LNCAP (cell line): ENCODE measurements at regions not wholly inside any gene's neighbourhood (a gene's known extent, or its start where the extent isn't known, plus 50 kb on each side); places are given as distances from the start of the nearest gene placed in this dataset.

Experiments used
- TF ChIP-seq, protein P1 (sequence below): fragments of 450-650 bp; IDR thresholded peaks from 2 replicates; pipeline ENCODE4 v1.5.1; 2017; ENCODE audit warnings: mild to moderate bottlenecking

DNA sequence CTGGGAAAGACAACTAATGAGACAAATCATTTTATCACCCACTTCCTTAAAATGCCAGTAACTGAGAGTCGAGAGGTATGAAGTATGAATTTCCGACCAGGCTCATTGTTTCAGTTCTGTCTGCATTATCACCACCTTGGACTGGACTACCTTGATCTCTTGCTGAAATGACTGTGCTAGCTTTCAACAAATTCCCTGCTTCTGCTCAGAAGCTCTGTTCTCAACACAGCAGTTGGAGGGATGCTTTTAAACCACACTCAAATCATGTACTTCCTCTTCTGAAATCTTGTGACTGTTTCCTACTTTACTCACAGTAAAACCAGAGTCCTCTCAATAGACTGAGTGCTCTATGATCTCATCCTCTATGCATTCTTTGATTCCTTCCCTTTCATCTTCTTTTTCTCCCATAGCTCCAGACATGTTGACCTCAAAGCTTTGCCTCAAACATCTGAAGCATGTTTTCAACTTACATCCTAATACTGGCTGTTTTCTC is 195.8 kb downstream of the KCNJ2 start:
- TF ChIP-seq, protein P1, sequence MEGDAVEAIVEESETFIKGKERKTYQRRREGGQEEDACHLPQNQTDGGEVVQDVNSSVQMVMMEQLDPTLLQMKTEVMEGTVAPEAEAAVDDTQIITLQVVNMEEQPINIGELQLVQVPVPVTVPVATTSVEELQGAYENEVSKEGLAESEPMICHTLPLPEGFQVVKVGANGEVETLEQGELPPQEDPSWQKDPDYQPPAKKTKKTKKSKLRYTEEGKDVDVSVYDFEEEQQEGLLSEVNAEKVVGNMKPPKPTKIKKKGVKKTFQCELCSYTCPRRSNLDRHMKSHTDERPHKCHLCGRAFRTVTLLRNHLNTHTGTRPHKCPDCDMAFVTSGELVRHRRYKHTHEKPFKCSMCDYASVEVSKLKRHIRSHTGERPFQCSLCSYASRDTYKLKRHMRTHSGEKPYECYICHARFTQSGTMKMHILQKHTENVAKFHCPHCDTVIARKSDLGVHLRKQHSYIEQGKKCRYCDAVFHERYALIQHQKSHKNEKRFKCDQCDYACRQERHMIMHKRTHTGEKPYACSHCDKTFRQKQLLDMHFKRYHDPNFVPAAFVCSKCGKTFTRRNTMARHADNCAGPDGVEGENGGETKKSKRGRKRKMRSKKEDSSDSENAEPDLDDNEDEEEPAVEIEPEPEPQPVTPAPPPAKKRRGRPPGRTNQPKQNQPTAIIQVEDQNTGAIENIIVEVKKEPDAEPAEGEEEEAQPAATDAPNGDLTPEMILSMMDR: no peak

DNA sequence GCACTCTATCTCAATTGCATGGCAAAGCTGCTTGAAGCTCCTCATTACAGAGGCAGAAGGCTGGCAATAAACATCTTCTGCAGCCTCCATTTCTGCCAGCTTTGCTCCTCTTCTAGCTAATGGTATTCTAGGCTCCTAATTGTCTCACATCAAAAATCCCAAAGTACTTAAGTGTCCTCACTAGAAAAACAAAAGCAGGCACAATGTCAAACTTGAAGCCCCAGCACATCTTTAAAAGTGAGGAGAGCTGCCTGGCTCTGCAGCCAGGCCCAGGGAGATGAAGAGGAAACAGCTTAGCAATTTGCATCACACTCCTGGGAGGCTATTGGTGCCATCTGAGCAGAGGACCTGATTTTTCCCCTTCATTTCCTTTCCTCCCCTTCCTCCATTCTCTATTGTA is 197.1 kb downstream of the KCNJ2 start:
- TF ChIP-seq, protein P1: no peak

DNA sequence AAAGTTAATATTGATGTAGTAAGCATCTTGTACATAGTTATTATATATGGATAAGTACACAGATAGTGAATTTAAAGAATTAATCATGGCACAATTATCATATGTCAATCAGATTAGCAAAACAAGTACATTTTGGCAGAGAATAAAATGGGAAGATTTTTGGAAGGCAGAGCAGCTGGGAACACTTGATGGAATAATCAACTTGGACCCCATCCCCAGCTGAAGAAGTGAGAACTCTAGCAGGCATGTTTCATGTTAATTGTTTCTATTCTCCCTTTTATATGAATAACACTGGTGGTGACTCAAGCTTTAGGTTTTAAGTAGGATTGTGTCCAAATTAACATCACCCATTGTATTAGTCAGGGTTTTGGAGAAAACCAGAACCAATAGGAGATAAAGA is 198.7 kb downstream of the KCNJ2 start:
- TF ChIP-seq, protein P1: no peak

DNA sequence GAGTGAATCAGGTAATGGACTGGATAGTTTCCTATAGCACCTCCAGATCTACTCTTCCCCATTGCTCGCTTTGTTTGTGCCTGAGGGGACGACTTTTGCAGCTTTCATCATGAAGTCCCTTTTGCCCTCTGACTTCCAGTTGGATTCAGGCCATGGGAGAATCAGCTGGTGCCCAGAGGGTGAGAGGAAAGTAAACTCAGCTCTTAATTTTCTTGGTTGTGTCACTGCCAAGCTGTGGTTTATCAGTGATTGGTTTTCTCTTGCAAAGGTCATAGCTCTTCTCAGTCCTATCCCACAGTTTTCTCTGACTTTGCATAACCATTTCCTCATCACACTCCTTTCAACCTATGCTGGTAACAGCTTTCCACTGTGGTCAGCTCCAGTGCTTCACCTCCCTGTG is 200.1 kb downstream of the KCNJ2 start:
- TF ChIP-seq, protein P1: no peak

DNA sequence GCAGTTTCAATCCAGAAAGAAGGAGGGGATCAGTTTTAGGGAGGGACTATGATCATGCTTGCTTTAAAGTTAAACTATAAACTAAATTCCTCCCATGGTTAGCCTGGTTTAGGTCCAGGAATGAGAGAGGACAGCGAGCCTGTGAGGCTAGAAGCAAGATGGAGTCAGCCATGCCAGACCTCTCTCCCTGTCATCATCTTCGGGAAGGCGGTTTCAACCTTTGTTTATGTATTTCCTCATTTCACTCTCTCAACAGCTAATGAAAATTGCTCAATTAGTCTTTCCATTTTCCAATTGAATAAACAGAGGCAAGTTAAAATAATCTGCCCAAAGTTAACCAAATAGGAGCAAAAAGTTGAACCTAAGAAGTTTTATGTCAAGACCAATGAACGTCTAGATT is 201.5 kb downstream of the KCNJ2 start:
- TF ChIP-seq, protein P1: no peak

DNA sequence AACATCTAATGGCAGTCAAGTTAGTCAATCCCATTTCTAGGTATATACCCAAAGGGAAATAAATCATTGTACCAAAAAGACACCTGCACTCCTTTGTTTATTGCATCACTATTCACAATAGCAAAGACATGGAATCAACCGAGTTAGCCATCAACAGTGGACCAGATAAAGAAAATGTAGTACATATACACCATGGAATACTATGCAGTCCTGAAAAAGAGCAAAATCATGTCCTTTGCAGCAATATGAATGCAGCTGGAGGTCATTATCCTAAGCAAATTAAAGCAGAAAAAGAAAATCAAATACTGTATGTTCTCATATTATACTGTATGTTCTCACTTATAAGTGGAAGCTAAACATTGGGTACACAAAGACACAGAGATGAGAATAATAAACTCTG is 204.0 kb downstream of the KCNJ2 start:
- TF ChIP-seq, protein P1: no peak

DNA sequence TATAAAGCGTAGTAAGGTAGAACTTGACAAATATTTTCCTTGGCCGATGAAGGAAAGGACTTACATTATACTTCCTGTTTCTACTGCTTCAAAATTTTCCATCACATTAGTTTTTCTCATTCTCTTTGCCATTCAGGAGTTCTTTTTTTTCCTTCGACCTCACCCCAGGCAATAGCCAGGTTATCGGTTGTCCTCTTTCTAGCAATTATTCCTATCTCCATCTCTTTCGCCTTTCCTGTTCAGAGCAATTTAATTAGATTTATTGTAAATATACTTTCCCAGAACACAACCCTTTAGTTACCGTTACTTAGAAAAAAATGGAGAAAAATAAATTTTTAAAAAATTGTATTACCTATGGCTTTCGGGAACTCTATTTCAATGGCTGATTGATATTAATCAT is 205.2 kb downstream of the KCNJ2 start:
- TF ChIP-seq, protein P1: no peak

DNA sequence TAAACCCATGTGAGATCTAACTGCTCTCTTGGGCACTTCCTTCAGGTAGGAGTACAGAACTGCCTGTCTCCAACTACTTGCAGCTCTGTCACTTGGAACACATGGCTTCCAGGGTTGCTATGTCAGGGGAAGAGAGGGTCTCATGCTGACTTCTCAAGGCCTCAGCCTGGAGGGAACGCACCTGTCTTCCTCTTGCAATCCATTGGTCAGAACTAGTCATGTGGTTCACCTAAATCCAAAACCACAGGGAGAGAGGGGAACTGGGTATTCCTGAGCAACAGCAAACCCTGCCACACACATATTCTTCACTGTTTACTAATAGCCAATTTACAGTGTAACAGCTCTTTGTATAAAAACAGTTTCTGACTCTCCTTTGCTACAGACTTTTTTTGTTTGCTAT is 206.1 kb downstream of the KCNJ2 start:
- TF ChIP-seq, protein P1: no peak
